ENCODE measurements at regions not wholly inside any gene's neighbourhood (a gene's known extent, or its start where the extent isn't known, plus 50 kb on each side); places are given as distances from the start of the nearest gene placed in this dataset.

DNA sequence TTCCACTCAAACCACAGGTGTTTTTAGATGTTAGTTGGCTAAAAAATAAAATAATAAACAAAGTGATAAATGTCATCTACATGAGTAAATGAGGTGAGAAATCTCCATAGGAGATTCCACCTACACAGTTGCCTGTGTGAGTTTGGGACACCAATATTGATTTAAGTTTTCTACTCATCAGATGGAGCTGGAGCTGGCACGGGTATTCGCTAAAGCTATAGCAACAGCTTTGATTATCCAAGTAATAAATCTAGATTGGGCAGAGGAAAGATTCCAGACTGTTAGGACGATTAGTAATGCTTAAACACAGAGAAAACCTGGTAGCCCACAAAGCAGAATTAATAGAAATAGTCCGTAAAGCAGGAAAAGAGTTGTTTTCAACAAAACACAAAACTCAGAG lies 313.9 kb downstream of the PABPC4L start:
- TF ChIP-seq POLR2A (IDR thresholded peaks at IDR 0.05) (no peak), CTCF (IDR thresholded peaks at IDR 0.05) (no peak), POLR2AphosphoS5 (IDR thresholded peaks at IDR 0.05) (no peak), EP300 (IDR thresholded peaks at IDR 0.05; ENCODE audit: low read depth) (no peak)
